ENCODE measurements at regions not wholly inside any gene's neighbourhood (a gene's known extent, or its start where the extent isn't known, plus 50 kb on each side); places are given as distances from the start of the nearest gene placed in this dataset.

DNA sequence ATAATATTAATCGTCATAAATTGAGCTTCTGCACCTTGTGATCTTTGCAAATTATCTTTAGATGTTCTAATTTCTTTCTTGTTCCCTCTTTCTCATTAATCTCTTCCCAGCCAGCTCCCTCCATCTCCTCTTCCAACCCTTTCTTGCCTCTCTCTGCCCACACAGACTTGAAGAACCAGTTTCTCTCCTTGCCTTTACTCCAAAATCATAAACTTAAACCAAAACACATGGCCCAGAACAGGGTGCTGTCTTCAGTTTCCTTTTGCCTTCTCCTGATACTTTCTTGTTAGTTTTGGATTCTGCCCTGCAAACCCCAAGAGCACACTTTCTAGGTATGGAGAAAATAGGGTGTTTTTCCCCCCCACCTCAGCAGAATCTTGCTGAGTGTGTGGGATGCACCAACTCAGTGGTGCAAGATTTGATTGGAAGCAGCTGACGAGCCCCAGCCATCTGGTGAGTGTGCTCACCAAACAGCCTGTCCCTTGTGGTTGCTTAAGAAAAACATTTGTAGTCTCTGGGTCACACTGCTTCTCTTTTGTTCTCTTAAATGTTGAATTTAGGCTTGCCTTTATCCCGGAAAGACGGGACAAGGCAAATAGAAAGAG lies 175.8 kb upstream of the MAF start:
- ATAC-seq (no peak), DNase-seq (no peak)
- POLR2A ChIA-PET (ENCODE audit: unreplicated experiment): no interaction called here
- no peaks in the 10 kb centered on the region for H3K79me2 ChIP-seq (ENCODE audit: low read length)
- no peak overlapping the region for H3K4me3 ChIP-seq (ENCODE audit: low read length)
- H3K36me3 ChIP-seq (ENCODE audit: low read depth, low read length): no peaks in the 10 kb centered on the region
- BruUV-seq (replicated peaks): no TSS peak
- H3K27me3 ChIP-seq (ENCODE audit: low read length): no peaks in the 10 kb centered on the region
- CTCF ChIA-PET: no interaction called here
- H4K20me1 ChIP-seq (ENCODE audit: low read length): no peaks in the 10 kb centered on the region
- H3K9me2 ChIP-seq (replicated peaks; ENCODE audit: low read length): no peaks in the 10 kb centered on the region
- H3K9me3 ChIP-seq (ENCODE audit: low read length): no peaks in the 10 kb centered on the region
- no peak overlapping the region for H3K9ac ChIP-seq (ENCODE audit: low read length)
- no peaks in the 10 kb centered on the region for H3F3A ChIP-seq (ENCODE audit: low read length, unreplicated experiment)
- no peak overlapping the region for H3K4me2 ChIP-seq (ENCODE audit: low read length)
- H3K27ac ChIP-seq (ENCODE audit: low read length): no peak overlapping the region
- no peak overlapping the region for H2AFZ ChIP-seq (ENCODE audit: low read length)
- TF ChIP-seq CTCF (conservative IDR thresholded peaks at IDR 0.05; ENCODE audit: low read depth, low read length) (no peak), EZH2phosphoT487 (IDR thresholded peaks at IDR 0.05; ENCODE audit: borderline replicate concordance, low read length) (no peak), EZH2 (IDR thresholded peaks at IDR 0.05; ENCODE audit: low read length, unreplicated experiment) (no peak)
- intact Hi-C loops (cut with micrococcal nuclease): no loop called here
- H3K4me1 ChIP-seq (ENCODE audit: insufficient read depth, low read length): no peaks in the 10 kb centered on the region

DNA sequence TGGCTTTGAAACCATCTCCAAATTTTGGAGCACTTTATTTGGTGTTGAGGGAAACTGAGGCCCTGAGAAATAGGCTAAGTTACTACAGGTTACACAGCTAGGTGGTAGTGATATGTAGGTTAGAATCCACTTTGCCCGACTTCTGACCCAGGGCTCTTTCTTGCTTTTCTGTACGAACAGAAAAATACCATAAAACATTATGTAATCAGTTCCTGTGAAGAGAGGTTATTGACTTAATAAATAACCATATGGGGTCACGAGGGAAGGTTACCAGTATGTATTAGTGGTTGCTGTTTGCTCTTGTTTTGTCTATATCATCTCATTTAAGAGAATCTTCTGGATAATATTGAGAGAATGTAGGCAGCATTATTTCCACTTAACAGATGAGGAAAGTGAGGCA lies 172.2 kb upstream of the MAF start:
- no peak overlapping the region for H3K4me3 ChIP-seq (ENCODE audit: low read length)
- BruUV-seq (replicated peaks): no TSS peak
- H3K79me2 ChIP-seq (ENCODE audit: low read length): no peaks in the 10 kb centered on the region
- no peak overlapping the region for H3K9ac ChIP-seq (ENCODE audit: low read length)
- DNase-seq (no peak), ATAC-seq (no peak)
- no peak for TF ChIP-seq CTCF (conservative IDR thresholded peaks at IDR 0.05; ENCODE audit: low read depth, low read length)
- no peak for TF ChIP-seq EZH2 (IDR thresholded peaks at IDR 0.05; ENCODE audit: low read length, unreplicated experiment)
- TF ChIP-seq EZH2phosphoT487 (IDR thresholded peaks at IDR 0.05; ENCODE audit: borderline replicate concordance, low read length): no peak
- H3K4me1 ChIP-seq (ENCODE audit: insufficient read depth, low read length): no peaks in the 10 kb centered on the region
- no peaks in the 10 kb centered on the region for H3K9me2 ChIP-seq (replicated peaks; ENCODE audit: low read length)
- H3F3A ChIP-seq (ENCODE audit: low read length, unreplicated experiment): no peaks in the 10 kb centered on the region
- no peaks in the 10 kb centered on the region for H4K20me1 ChIP-seq (ENCODE audit: low read length)
- intact Hi-C loops (cut with micrococcal nuclease): no loop called here
- ChIA-PET POLR2A (ENCODE audit: unreplicated experiment) (no interaction called here), CTCF (no interaction called here)
- no peaks in the 10 kb centered on the region for H3K9me3 ChIP-seq (ENCODE audit: low read length)
- no peak overlapping the region for H3K4me2 ChIP-seq (ENCODE audit: low read length)
- H3K27ac ChIP-seq (ENCODE audit: low read length): no peak overlapping the region
- H3K27me3 ChIP-seq (ENCODE audit: low read length): peaks cover 7% of the 10 kb centered on the region; the same call in 1 of the 2 replicates
- H2AFZ ChIP-seq (ENCODE audit: low read length): no peak overlapping the region
- H3K36me3 ChIP-seq (ENCODE audit: low read depth, low read length): no peaks in the 10 kb centered on the region

DNA sequence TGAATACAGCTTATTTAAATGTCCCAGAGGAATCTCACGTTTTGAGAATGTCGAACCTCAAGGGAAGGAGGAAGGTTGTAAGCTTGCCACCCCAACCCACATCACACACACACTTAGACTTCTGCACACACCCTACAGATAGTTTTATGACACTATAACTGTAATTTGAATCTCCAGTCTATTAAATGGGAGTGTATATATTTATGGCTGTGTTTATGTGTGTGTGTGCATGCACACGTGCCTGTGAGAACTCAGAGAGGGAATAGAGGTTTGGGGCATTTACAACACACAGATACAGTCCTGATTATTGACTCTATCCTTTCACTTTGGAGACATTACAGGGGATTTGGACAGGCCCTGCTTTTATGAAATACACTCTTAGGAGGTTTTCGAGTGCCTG lies 171.5 kb upstream of the MAF start:
- ATAC-seq: no peak

More for the DNA sequence above, 171.5 kb upstream of the MAF start:
- no peak overlapping the region for H3K27ac ChIP-seq (ENCODE audit: low read length)
- H3F3A ChIP-seq (ENCODE audit: low read length, unreplicated experiment): no peaks in the 10 kb centered on the region
- no peaks in the 10 kb centered on the region for H4K20me1 ChIP-seq (ENCODE audit: low read length)
- ChIA-PET POLR2A (ENCODE audit: unreplicated experiment) (no interaction called here), CTCF (no interaction called here)
- no peak overlapping the region for H3K4me2 ChIP-seq (ENCODE audit: low read length)
- intact Hi-C loops (cut with micrococcal nuclease): no loop called here
- H3K9ac ChIP-seq (ENCODE audit: low read length): no peak overlapping the region
- H3K9me2 ChIP-seq (replicated peaks; ENCODE audit: low read length): no peaks in the 10 kb centered on the region
- no peaks in the 10 kb centered on the region for H3K79me2 ChIP-seq (ENCODE audit: low read length)
- H2AFZ ChIP-seq (ENCODE audit: low read length): no peak overlapping the region
- no peak overlapping the region for H3K4me3 ChIP-seq (ENCODE audit: low read length)
- H3K4me1 ChIP-seq (ENCODE audit: insufficient read depth, low read length): no peaks in the 10 kb centered on the region
- BruUV-seq (replicated peaks): no TSS peak
- no peaks in the 10 kb centered on the region for H3K36me3 ChIP-seq (ENCODE audit: low read depth, low read length)
- no peaks in the 10 kb centered on the region for H3K9me3 ChIP-seq (ENCODE audit: low read length)
- no peak for DNase-seq
- TF ChIP-seq EZH2 (IDR thresholded peaks at IDR 0.05; ENCODE audit: low read length, unreplicated experiment) (no peak), EZH2phosphoT487 (IDR thresholded peaks at IDR 0.05; ENCODE audit: borderline replicate concordance, low read length) (no peak), CTCF (conservative IDR thresholded peaks at IDR 0.05; ENCODE audit: low read depth, low read length) (no peak)
- H3K27me3 ChIP-seq (ENCODE audit: low read length): peaks cover 7% of the 10 kb centered on the region; the same call in 1 of the 2 replicates

All from PC-3 (cell line).